CD8-positive, alpha-beta memory T cell (primary cell): ENCODE measurements at regions not wholly inside any gene's neighbourhood (a gene's known extent, or its start where the extent isn't known, plus 50 kb on each side); places are given as distances from the start of the nearest gene placed in this dataset.
"Not testable (repeated sequence)": the region's sequence is repeated elsewhere in the genome, so short reads cannot be mapped to it uniquely, and the experiment has no call there.

Source experiments
- CTCF ChIA-PET: fragments of 350-600 bp; sonication (Branson Sonifier 250); formaldehyde crosslinking; loops from one replicate; lab custom pipeline; 2021; ENCODE audit warnings: antibody characterized with exemption; lab: Charles Lee
- POLR2A ChIA-PET: fragments of 350-600 bp; sonication (Branson Sonifier 250); formaldehyde crosslinking; loops from one replicate; lab custom pipeline; 2021; ENCODE audit warnings: antibody characterized with exemption; lab: Charles Lee
- DNase-seq, 5 donors: peaks; one replicate each; pipeline versions ENCODE4 v3.0.0 to v3.0.0-alpha.2; 2020 to 2022; ENCODE audit warnings: mixed read lengths in 1 of 5
- H3K27ac ChIP-seq: one replicate; pipeline ENCODE4 v1.7.0; 2013; ENCODE audit warnings: low read depth, mild to moderate bottlenecking, low read length, moderate library complexity
- H3K27me3 ChIP-seq: 2 replicates; pipeline ENCODE4 v1.7.0; 2013; ENCODE audit warnings: low read length, mild to moderate bottlenecking; ENCODE audit not compliant: insufficient read depth, poor library complexity, severe bottlenecking
- H3K36me3 ChIP-seq: 2 replicates; pipeline ENCODE4 v1.7.0; 2013; ENCODE audit warnings: mild to moderate bottlenecking, low read length, moderate library complexity; ENCODE audit not compliant: insufficient read depth
- H3K4me1 ChIP-seq: 2 replicates; pipeline ENCODE4 v1.7.0; 2013; ENCODE audit warnings: mild to moderate bottlenecking, low read length, moderate library complexity; ENCODE audit not compliant: insufficient read depth
- H3K4me3 ChIP-seq: 2 replicates; pipeline ENCODE4 v1.7.0; 2013; ENCODE audit warnings: mild to moderate bottlenecking, low read length
- H3K9me3 ChIP-seq: 2 replicates; pipeline ENCODE4 v1.7.0; 2013; ENCODE audit warnings: mild to moderate bottlenecking, low read length
- H3K27ac Mint-ChIP-seq, 8 donors: one replicate each; pipeline ENCODE4 v1.8.0; 2020 to 2021; ENCODE audit warnings: mixed read lengths in 8 of 8, mild to moderate bottlenecking in 6 of 8, inconsistent platforms in 3 of 8, moderate library complexity in 3 of 8
- H3K27me3 Mint-ChIP-seq, 2 donors: one replicate each; pipeline ENCODE4 v1.8.0; 2020 to 2021; ENCODE audit warnings: mixed read lengths in 2 of 2, mild to moderate bottlenecking in 1 of 2, moderate library complexity in 1 of 2
- H3K36me3 Mint-ChIP-seq, 3 donors: one replicate each; pipeline ENCODE4 v1.8.0; 2020 to 2021; ENCODE audit warnings: mixed read lengths in 3 of 3, inconsistent platforms in 1 of 3, mild to moderate bottlenecking in 1 of 3
- H3K4me1 Mint-ChIP-seq, 3 donors: one replicate each; pipeline ENCODE4 v1.8.0; 2020 to 2021; ENCODE audit warnings: mixed read lengths in 3 of 3, inconsistent platforms in 1 of 3, mild to moderate bottlenecking in 1 of 3
- H3K4me3 Mint-ChIP-seq, 7 donors: one replicate each; pipeline ENCODE4 v1.8.0; 2020 to 2021; ENCODE audit warnings: mixed read lengths in 7 of 7, mild to moderate bottlenecking in 6 of 7, moderate library complexity in 4 of 7, inconsistent platforms in 2 of 7
- H3K9me3 Mint-ChIP-seq, 5 donors: one replicate each; pipeline ENCODE4 v1.8.0; 2020 to 2022; ENCODE audit warnings: mixed read lengths in 5 of 5, mild to moderate bottlenecking in 3 of 5, moderate library complexity in 2 of 5, inconsistent platforms in 1 of 5

GRCh38 chr16:19960183-19960582, 75.5 kb upstream of the GPRC5B start:
- ChIA-PET CTCF (no interaction called here), POLR2A (no interaction called here)
- no peaks in the 10 kb centered on the region for H3K36me3 ChIP-seq
- no peak overlapping the region for H3K4me3 Mint-ChIP-seq
- no peaks in the 10 kb centered on the region for H3K9me3 ChIP-seq
- H3K4me1 ChIP-seq: no peaks in the 10 kb centered on the region
- H3K36me3 Mint-ChIP-seq: no peaks in the 10 kb centered on the region
- H3K27me3 ChIP-seq: no peaks in the 10 kb centered on the region
- DNase-seq: no peak
- H3K9me3 Mint-ChIP-seq: peaks cover 0 to 5% (median 0%) of the 10 kb centered on the region in 5 donors
- H3K27ac Mint-ChIP-seq: no peak overlapping the region
- peaks cover 3 to 12% of the 10 kb centered on the region in 2 donors for H3K27me3 Mint-ChIP-seq
- no peak overlapping the region for H3K4me3 ChIP-seq
- no peaks in the 10 kb centered on the region for H3K4me1 Mint-ChIP-seq
- no peak overlapping the region for H3K27ac ChIP-seq

GRCh38 chr16:19959736-19960135, 75.1 kb upstream of the GPRC5B start:
- Mint-ChIP-seq H3K27ac (no peak overlapping the region), H3K27me3 (peaks cover 3 to 12% of the 10 kb centered on the region in 2 donors), H3K4me3 (no peak overlapping the region), H3K36me3 (no peaks in the 10 kb centered on the region), H3K9me3 (peaks cover 0 to 5% (median 0%) of the 10 kb centered on the region in 5 donors), H3K4me1 (no peaks in the 10 kb centered on the region)
- no peaks in the 10 kb centered on the region for H3K36me3 ChIP-seq
- CTCF ChIA-PET: no interaction called here
- no peaks in the 10 kb centered on the region for H3K9me3 ChIP-seq
- POLR2A ChIA-PET: no interaction called here
- no peak overlapping the region for H3K27ac ChIP-seq
- H3K4me3 ChIP-seq: no peak overlapping the region
- no peaks in the 10 kb centered on the region for H3K27me3 ChIP-seq
- no peaks in the 10 kb centered on the region for H3K4me1 ChIP-seq
- DNase-seq: no peak

GRCh38 chr16:19955896-19956295, 71.2 kb upstream of the GPRC5B start:
- H3K27me3 Mint-ChIP-seq, POLR2A ChIA-PET, CTCF ChIA-PET, H3K4me3 Mint-ChIP-seq, H3K4me1 ChIP-seq, H3K9me3 ChIP-seq, H3K4me1 Mint-ChIP-seq, H3K36me3 Mint-ChIP-seq, H3K4me3 ChIP-seq, H3K27me3 ChIP-seq, H3K9me3 Mint-ChIP-seq, DNase-seq, H3K27ac Mint-ChIP-seq, H3K36me3 ChIP-seq, H3K27ac ChIP-seq: not testable (repeated sequence)

GRCh38 chr16:19955084-19955483, 70.4 kb upstream of the GPRC5B start:
- POLR2A ChIA-PET, H3K9me3 ChIP-seq, H3K27me3 ChIP-seq, H3K27ac Mint-ChIP-seq, H3K4me3 ChIP-seq, CTCF ChIA-PET, H3K27ac ChIP-seq, H3K4me1 Mint-ChIP-seq, H3K4me1 ChIP-seq, DNase-seq, H3K36me3 Mint-ChIP-seq, H3K36me3 ChIP-seq, H3K27me3 Mint-ChIP-seq, H3K4me3 Mint-ChIP-seq, H3K9me3 Mint-ChIP-seq: not testable (repeated sequence)

- Mint-ChIP-seq H3K27me3 (peaks cover 6 to 15% of the 10 kb centered on the region in 2 donors), H3K9me3 (no peaks in the 10 kb centered on the region), H3K27ac (no peak overlapping the region), H3K4me1 (no peaks in the 10 kb centered on the region), H3K36me3 (no peaks in the 10 kb centered on the region), H3K4me3 (no peak overlapping the region)
- CTCF ChIA-PET: no interaction called here
- no peaks in the 10 kb centered on the region for H3K9me3 ChIP-seq
- no peak for DNase-seq
- no peak overlapping the region for H3K27ac ChIP-seq
- no peaks in the 10 kb centered on the region for H3K27me3 ChIP-seq
- no peaks in the 10 kb centered on the region for H3K4me1 ChIP-seq
- no peaks in the 10 kb centered on the region for H3K36me3 ChIP-seq
- H3K4me3 ChIP-seq: no peak overlapping the region
- POLR2A ChIA-PET: no interaction called here
These were observed 63.8 kb upstream of the GPRC5B start for GRCh38 chr16:19948186-19949104.

- Mint-ChIP-seq H3K27ac (no peak overlapping the region), H3K9me3 (no peaks in the 10 kb centered on the region), H3K4me3 (no peak overlapping the region), H3K36me3 (no peaks in the 10 kb centered on the region), H3K4me1 (no peaks in the 10 kb centered on the region), H3K27me3 (peaks cover 4 to 8% of the 10 kb centered on the region in 2 donors)
- ChIA-PET POLR2A (no interaction called here), CTCF (no interaction called here)
- H3K27me3 ChIP-seq: no peaks in the 10 kb centered on the region
- no peak overlapping the region for H3K27ac ChIP-seq
- DNase-seq: no peak
- H3K4me3 ChIP-seq: no peak overlapping the region
- H3K36me3 ChIP-seq: no peaks in the 10 kb centered on the region
- H3K9me3 ChIP-seq: no peaks in the 10 kb centered on the region
- H3K4me1 ChIP-seq: no peaks in the 10 kb centered on the region
These were observed 61.3 kb upstream of the GPRC5B start for GRCh38 chr16:19945934-19946333.

GRCh38 chr16:19940195-19940594, 55.5 kb upstream of the GPRC5B start:
- no peak for DNase-seq
- Histone ChIP-seq H3K27me3 (no peaks in the 10 kb centered on the region), H3K4me1 (no peaks in the 10 kb centered on the region), H3K36me3 (no peaks in the 10 kb centered on the region), H3K4me3 (no peak overlapping the region), H3K9me3 (no peaks in the 10 kb centered on the region), H3K27ac (no peak overlapping the region)
- POLR2A ChIA-PET: no interaction called here
- Mint-ChIP-seq H3K4me1 (no peaks in the 10 kb centered on the region), H3K36me3 (no peaks in the 10 kb centered on the region), H3K27ac (no peak overlapping the region), H3K27me3 (peaks cover 3 to 16% of the 10 kb centered on the region in 2 donors), H3K4me3 (no peak overlapping the region), H3K9me3 (peaks cover 0 to 2% (median 0%) of the 10 kb centered on the region in 5 donors)
- CTCF ChIA-PET: no interaction called here

- H3K27me3 ChIP-seq: no peaks in the 10 kb centered on the region
- CTCF ChIA-PET: no interaction called here
- Mint-ChIP-seq H3K27ac (no peak overlapping the region), H3K27me3 (peaks cover 3 to 15% of the 10 kb centered on the region in 2 donors), H3K4me3 (no peak overlapping the region), H3K36me3 (no peaks in the 10 kb centered on the region), H3K9me3 (peaks cover 0 to 2% (median 0%) of the 10 kb centered on the region in 5 donors), H3K4me1 (no peaks in the 10 kb centered on the region)
- H3K4me1 ChIP-seq: no peaks in the 10 kb centered on the region
- H3K9me3 ChIP-seq: no peaks in the 10 kb centered on the region
- POLR2A ChIA-PET: no interaction called here
- no peak for DNase-seq
- H3K36me3 ChIP-seq: no peaks in the 10 kb centered on the region
- H3K27ac ChIP-seq: no peak overlapping the region
- no peak overlapping the region for H3K4me3 ChIP-seq
These were observed 54.9 kb upstream of the GPRC5B start for GRCh38 chr16:19939553-19939952.
